Esophagus squamous epithelium (tissue), 4 donors: ENCODE measurements at regions not wholly inside any gene's neighbourhood (a gene's known extent, or its start where the extent isn't known, plus 50 kb on each side); places are given as distances from the start of the nearest gene placed in this dataset.

ENCODE experiments used
- POLR2A ChIP-seq, 4 donors: fragments of 450-650 bp; IDR thresholded peaks; one replicate each; pipeline ENCODE4 v1.6.1; 2017; ENCODE audit warnings: antibody characterized with exemption in 4 of 4, mild to moderate bottlenecking in 4 of 4, moderate library complexity in 3 of 4
- TF ChIP-seq, protein P1 (sequence below), 6 experiments: fragments of 450-650 bp in 4 of 6; fragments of 200-600 bp in 2 of 6; sonication (generic) in 2 of 6; IDR thresholded peaks; one replicate each; pipeline ENCODE4 v1.5.1; 2016 to 2019; ENCODE audit warnings: antibody characterized with exemption in 6 of 6, mild to moderate bottlenecking in 4 of 6, moderate library complexity in 4 of 6

DNA sequence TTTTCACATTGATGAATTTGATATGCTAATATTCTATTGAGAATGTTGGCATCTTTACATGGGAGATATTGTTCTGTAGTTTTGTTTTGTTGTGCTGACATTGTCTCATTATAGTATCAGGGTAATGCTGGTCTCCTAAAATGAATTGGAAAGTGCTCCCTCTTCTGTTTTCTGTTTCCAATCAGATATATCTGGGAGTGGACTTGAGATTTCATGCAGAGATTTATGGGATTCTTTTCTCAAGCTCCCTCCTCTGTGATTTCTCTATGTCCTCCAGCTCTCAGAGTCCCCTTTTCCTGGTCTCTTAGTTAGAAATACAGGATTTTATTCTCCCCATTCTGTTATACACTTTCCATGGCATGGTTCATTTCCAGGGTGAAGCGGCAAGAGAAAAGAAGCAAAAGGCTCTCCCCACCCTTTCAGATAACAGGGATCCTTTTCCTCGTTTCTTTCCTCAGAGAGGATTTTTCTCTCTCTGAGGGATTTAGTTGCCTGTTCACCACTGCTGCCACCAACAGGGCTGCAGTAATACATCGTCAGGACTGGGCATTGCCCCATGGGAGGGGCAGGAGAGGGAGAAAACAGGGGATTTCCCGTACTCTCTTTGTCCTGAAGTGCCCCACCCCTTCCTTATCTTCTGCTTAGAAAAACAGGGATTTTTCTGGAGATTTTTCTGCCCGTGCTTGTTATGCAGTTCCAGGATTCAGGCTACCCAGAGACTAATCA is 59.3 kb upstream of the STMND1 start:
- TF ChIP-seq POLR2A (IDR thresholded peaks at IDR 0.05), result no peak
- TF ChIP-seq, protein P1, sequence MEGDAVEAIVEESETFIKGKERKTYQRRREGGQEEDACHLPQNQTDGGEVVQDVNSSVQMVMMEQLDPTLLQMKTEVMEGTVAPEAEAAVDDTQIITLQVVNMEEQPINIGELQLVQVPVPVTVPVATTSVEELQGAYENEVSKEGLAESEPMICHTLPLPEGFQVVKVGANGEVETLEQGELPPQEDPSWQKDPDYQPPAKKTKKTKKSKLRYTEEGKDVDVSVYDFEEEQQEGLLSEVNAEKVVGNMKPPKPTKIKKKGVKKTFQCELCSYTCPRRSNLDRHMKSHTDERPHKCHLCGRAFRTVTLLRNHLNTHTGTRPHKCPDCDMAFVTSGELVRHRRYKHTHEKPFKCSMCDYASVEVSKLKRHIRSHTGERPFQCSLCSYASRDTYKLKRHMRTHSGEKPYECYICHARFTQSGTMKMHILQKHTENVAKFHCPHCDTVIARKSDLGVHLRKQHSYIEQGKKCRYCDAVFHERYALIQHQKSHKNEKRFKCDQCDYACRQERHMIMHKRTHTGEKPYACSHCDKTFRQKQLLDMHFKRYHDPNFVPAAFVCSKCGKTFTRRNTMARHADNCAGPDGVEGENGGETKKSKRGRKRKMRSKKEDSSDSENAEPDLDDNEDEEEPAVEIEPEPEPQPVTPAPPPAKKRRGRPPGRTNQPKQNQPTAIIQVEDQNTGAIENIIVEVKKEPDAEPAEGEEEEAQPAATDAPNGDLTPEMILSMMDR (IDR thresholded peaks at IDR 0.05), result peak in 3 of 6 experiments; percentile 8 to 51 (median 29)
